GM23338 (cell line): ENCODE measurements at regions not wholly inside any gene's neighbourhood (a gene's known extent, or its start where the extent isn't known, plus 50 kb on each side); places are given as distances from the start of the nearest gene placed in this dataset.

Experiments
- CREB1 ChIP-seq: fragments of 250-450 bp; sonication (Bioruptor Pico); IDR thresholded peaks from 2 replicates; pipeline ENCODE4 v1.5.0; 2020; ENCODE audit warnings: low read depth, mild to moderate bottlenecking, moderate library complexity
- CTCF ChIP-seq, 2 experiments: fragments of 200-600 bp in 1 of 2; sonication (generic) in 1 of 2; conservative IDR thresholded peaks; 2 replicates each; pipeline versions ENCODE4 v1.5.1 to v1.6.1; 2016 to 2017; ENCODE audit warnings: antibody characterized with exemption in 2 of 2, low read depth in 2 of 2, mild to moderate bottlenecking in 2 of 2, moderate library complexity in 1 of 2
- EZH2 ChIP-seq: fragments of 200-600 bp; sonication (generic); IDR thresholded peaks from one replicate; pipeline ENCODE4 v1.8.0; 2017; ENCODE audit warnings: antibody characterized with exemption, mild to moderate bottlenecking, low read depth; ENCODE audit not compliant: unreplicated experiment
- EZH2phosphoT487 ChIP-seq: fragments of 200-600 bp; sonication (generic); IDR thresholded peaks from one replicate; pipeline ENCODE4 v1.8.1; 2018; ENCODE audit warnings: antibody characterized with exemption; ENCODE audit not compliant: unreplicated experiment
- JUNB ChIP-seq: IDR thresholded peaks from one replicate; pipeline ENCODE4 v1.6.1; 2016; ENCODE audit warnings: antibody characterized with exemption; ENCODE audit not compliant: unreplicated experiment
- POLR2AphosphoS5 ChIP-seq: IDR thresholded peaks from 2 replicates; pipeline ENCODE4 v1.6.1; 2016; ENCODE audit warnings: antibody characterized with exemption, low read depth
- REST ChIP-seq: IDR thresholded peaks from one replicate; pipeline ENCODE4 v1.6.1; 2018; ENCODE audit warnings: antibody characterized with exemption; ENCODE audit not compliant: unreplicated experiment
- ZNF114 ChIP-seq: fragments of 250-450 bp; sonication (Bioruptor Pico); IDR thresholded peaks from 2 replicates; pipeline ENCODE4 v1.5.0; 2020; ENCODE audit warnings: mild to moderate bottlenecking, moderate library complexity

- TF ChIP-seq POLR2AphosphoS5: no peak
- TF ChIP-seq CTCF (conservative IDR thresholded peaks at IDR 0.05; ENCODE audit: low read depth in 2 of 2): no peak
- TF ChIP-seq REST: no peak
- no peak for TF ChIP-seq EZH2phosphoT487
- TF ChIP-seq CREB1 (CRISPR knock-in tag): no peak
- no peak for TF ChIP-seq EZH2
- no peak for TF ChIP-seq JUNB
- no peak for TF ChIP-seq ZNF114 (CRISPR knock-in tag)
These were observed 399.4 kb upstream of the ITGA1 start for GRCh38 chr5:52388349-52388748.
